ENCODE measurements at regions not wholly inside any gene's neighbourhood (a gene's known extent, or its start where the extent isn't known, plus 50 kb on each side); places are given as distances from the start of the nearest gene placed in this dataset.

DNA sequence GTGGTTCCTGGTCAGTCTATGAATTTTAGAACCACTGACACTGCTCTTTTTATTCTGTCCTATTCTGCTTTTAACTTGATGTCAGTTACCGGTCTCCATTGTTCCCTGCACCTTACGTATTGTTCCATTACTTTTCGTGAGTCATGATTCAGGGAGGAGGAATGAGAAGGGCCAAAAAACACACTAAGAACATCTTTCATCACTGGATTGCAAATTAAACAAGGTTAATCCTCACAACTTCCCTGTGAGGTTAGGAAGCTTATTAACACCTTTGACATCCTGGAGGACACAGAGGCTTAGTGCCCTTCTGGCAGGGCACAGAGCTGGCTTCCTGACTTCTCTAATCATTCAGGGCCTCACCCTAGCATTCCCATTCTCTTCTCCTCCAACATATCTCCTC is 227.6 kb upstream of the SATB1 start:
- TF ChIP-seq, protein P1, sequence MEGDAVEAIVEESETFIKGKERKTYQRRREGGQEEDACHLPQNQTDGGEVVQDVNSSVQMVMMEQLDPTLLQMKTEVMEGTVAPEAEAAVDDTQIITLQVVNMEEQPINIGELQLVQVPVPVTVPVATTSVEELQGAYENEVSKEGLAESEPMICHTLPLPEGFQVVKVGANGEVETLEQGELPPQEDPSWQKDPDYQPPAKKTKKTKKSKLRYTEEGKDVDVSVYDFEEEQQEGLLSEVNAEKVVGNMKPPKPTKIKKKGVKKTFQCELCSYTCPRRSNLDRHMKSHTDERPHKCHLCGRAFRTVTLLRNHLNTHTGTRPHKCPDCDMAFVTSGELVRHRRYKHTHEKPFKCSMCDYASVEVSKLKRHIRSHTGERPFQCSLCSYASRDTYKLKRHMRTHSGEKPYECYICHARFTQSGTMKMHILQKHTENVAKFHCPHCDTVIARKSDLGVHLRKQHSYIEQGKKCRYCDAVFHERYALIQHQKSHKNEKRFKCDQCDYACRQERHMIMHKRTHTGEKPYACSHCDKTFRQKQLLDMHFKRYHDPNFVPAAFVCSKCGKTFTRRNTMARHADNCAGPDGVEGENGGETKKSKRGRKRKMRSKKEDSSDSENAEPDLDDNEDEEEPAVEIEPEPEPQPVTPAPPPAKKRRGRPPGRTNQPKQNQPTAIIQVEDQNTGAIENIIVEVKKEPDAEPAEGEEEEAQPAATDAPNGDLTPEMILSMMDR (IDR thresholded peaks at IDR 0.05), result no peak
- no peak for TF ChIP-seq POLR2A (IDR thresholded peaks at IDR 0.05)

All from right lobe of liver (tissue), 4 donors.